ENCODE measurements at regions not wholly inside any gene's neighbourhood (a gene's known extent, or its start where the extent isn't known, plus 50 kb on each side); places are given as distances from the start of the nearest gene placed in this dataset.

DNA sequence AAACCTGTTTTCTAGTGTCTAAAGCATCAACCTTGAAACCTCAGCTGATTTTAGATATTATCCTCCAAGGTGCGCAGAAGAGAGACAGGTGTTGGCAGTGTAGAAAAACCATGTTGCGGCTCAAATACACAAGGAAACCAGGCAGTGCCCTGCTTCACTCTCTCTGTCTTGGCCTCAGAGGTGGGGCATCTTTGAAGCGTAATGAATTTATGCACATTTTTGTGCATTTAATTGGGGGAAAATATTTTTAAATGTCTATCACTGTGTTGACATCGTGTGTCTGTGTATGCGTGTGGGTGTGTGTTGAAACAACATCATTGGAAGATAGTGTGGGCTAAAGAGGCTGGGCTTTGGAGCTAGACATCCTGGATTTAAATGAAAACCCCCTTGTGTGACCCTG is 334.0 kb upstream of the CHD6 start:
- Mint-ChIP-seq H3K36me3 (ENCODE audit: low read depth) (no peaks in the 10 kb centered on the region), H3K27me3 (ENCODE audit: insufficient read depth) (no peaks in the 10 kb centered on the region), H3K4me3 (no peak overlapping the region), H3K27ac (no peak overlapping the region), H3K9me3 (no peaks in the 10 kb centered on the region), H3K4me1 (peaks cover 8% of the 10 kb centered on the region)
- Histone ChIP-seq H3K9me3 (ENCODE audit: control insufficient read depth, low read length) (no peaks in the 10 kb centered on the region), H3K4me1 (ENCODE audit: control insufficient read depth, insufficient read depth, low read length) (no peaks in the 10 kb centered on the region), H3K4me3 (ENCODE audit: low read length) (no peak overlapping the region), H3K27me3 (ENCODE audit: control insufficient read depth, insufficient read depth, low read length, poor library complexity, severe bottlenecking) (no peaks in the 10 kb centered on the region), H3K9ac (ENCODE audit: extremely low read depth, low read length, poor library complexity, severe bottlenecking) (no peak overlapping the region), H3K27ac (ENCODE audit: low read depth, low read length) (no peak overlapping the region), H3K36me3 (ENCODE audit: control insufficient read depth, insufficient read depth, low read length) (no peaks in the 10 kb centered on the region)
- 80 to 85% methylated on average over 4 to 5 of the region's 5 CpGs for WGBS, 2 experiments (ENCODE audit: insufficient coverage in 1 of 2, insufficient read length in 1 of 2)
- no peak for DNase-seq
- TF ChIP-seq, protein P1, sequence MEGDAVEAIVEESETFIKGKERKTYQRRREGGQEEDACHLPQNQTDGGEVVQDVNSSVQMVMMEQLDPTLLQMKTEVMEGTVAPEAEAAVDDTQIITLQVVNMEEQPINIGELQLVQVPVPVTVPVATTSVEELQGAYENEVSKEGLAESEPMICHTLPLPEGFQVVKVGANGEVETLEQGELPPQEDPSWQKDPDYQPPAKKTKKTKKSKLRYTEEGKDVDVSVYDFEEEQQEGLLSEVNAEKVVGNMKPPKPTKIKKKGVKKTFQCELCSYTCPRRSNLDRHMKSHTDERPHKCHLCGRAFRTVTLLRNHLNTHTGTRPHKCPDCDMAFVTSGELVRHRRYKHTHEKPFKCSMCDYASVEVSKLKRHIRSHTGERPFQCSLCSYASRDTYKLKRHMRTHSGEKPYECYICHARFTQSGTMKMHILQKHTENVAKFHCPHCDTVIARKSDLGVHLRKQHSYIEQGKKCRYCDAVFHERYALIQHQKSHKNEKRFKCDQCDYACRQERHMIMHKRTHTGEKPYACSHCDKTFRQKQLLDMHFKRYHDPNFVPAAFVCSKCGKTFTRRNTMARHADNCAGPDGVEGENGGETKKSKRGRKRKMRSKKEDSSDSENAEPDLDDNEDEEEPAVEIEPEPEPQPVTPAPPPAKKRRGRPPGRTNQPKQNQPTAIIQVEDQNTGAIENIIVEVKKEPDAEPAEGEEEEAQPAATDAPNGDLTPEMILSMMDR (conservative IDR thresholded peaks at IDR 0.05), result no peak

DNA sequence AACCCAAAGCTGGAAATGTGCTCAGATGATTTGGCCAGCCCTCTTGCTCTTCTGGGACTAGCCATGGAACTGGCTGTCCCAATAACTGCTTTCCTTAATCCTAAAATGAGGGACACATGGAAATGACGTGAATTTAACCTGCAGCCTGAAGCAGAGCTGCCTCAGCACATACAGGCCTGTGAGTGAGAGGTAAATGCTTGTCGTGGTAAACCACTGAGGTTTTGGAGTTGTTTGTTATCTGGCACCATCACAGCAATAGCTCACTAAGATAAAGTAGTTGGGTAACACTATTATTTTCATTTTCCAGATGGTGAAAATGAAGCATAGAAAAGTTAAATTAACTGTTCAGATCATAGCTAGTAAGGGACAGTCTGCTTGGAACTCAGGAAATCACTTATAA is 333.4 kb upstream of the CHD6 start:
- Histone ChIP-seq H3K36me3 (ENCODE audit: control insufficient read depth, insufficient read depth, low read length) (no peaks in the 10 kb centered on the region), H3K27me3 (ENCODE audit: control insufficient read depth, insufficient read depth, low read length, poor library complexity, severe bottlenecking) (no peaks in the 10 kb centered on the region), H3K27ac (ENCODE audit: low read depth, low read length) (no peak overlapping the region), H3K9me3 (ENCODE audit: control insufficient read depth, low read length) (no peaks in the 10 kb centered on the region), H3K4me3 (ENCODE audit: low read length) (no peak overlapping the region), H3K9ac (ENCODE audit: extremely low read depth, low read length, poor library complexity, severe bottlenecking) (no peak overlapping the region), H3K4me1 (ENCODE audit: control insufficient read depth, insufficient read depth, low read length) (no peaks in the 10 kb centered on the region)
- no peaks in the 10 kb centered on the region for H3K9me3 Mint-ChIP-seq
- no peak for DNase-seq
- H3K4me3 Mint-ChIP-seq, result no peak overlapping the region
- no peaks in the 10 kb centered on the region for H3K36me3 Mint-ChIP-seq (ENCODE audit: low read depth)
- H3K4me1 Mint-ChIP-seq, result peaks cover 8% of the 10 kb centered on the region
- TF ChIP-seq, protein P1 (conservative IDR thresholded peaks at IDR 0.05), result no peak
- WGBS, 2 experiments (ENCODE audit: insufficient coverage in 1 of 2, insufficient read length in 1 of 2), result 84 to 100% methylated on average over 1 of the region's 2 CpGs
- H3K27ac Mint-ChIP-seq, result no peak overlapping the region
- H3K27me3 Mint-ChIP-seq (ENCODE audit: insufficient read depth), result no peaks in the 10 kb centered on the region

DNA sequence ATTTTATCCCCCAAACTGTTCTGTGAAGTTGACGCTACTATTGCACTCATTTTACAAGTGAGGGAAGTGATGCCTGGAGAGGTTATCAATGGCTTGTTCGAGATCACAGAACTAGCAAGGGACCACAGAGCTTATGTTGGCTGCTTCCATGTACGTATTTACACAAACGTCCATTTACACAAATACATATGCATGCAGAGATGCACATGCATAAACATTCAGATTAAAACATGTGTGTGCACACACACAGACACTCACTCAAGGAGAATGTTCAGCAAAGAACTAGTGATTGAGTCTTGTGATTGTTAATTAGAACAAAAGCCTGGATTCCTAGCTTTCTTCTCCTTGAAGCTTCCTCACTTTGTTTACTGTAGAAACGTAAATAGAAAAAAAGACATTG is 321.5 kb upstream of the CHD6 start:
- H3K4me3 ChIP-seq (ENCODE audit: low read length), result no peak overlapping the region
- H3K9me3 Mint-ChIP-seq, result no peaks in the 10 kb centered on the region
- no peak overlapping the region for H3K27ac Mint-ChIP-seq
- H3K27ac ChIP-seq (ENCODE audit: low read depth, low read length), result no peak overlapping the region
- no peaks in the 10 kb centered on the region for H3K9me3 ChIP-seq (ENCODE audit: control insufficient read depth, low read length)
- DNase-seq, result no peak
- H3K4me1 ChIP-seq (ENCODE audit: control insufficient read depth, insufficient read depth, low read length), result no peaks in the 10 kb centered on the region
- H3K27me3 Mint-ChIP-seq (ENCODE audit: insufficient read depth), result no peaks in the 10 kb centered on the region
- no peaks in the 10 kb centered on the region for H3K27me3 ChIP-seq (ENCODE audit: control insufficient read depth, insufficient read depth, low read length, poor library complexity, severe bottlenecking)
- TF ChIP-seq, protein P1 (conservative IDR thresholded peaks at IDR 0.05), result no peak
- H3K4me3 Mint-ChIP-seq, result no peak overlapping the region
- no peaks in the 10 kb centered on the region for H3K36me3 Mint-ChIP-seq (ENCODE audit: low read depth)
- no peak overlapping the region for H3K9ac ChIP-seq (ENCODE audit: extremely low read depth, low read length, poor library complexity, severe bottlenecking)
- no peaks in the 10 kb centered on the region for H3K36me3 ChIP-seq (ENCODE audit: control insufficient read depth, insufficient read depth, low read length)
- no peaks in the 10 kb centered on the region for H3K4me1 Mint-ChIP-seq
- WGBS, 2 experiments (ENCODE audit: insufficient coverage in 1 of 2, insufficient read length in 1 of 2), result 93 to 100% methylated on average over 2 to 5 of the region's 5 CpGs

All from endodermal cell (in vitro differentiated cells).